SK-N-SH (cell line): ENCODE measurements at regions not wholly inside any gene's neighbourhood (a gene's known extent, or its start where the extent isn't known, plus 50 kb on each side); places are given as distances from the start of the nearest gene placed in this dataset.

Experiments used
- CTCF ChIA-PET: fragments of 300-600, 350-600 bp; formaldehyde crosslinking; extraction: SDS; loops from one replicate; lab custom pipeline; 2021; lab: Yijun Ruan, JAX
- POLR2A ChIA-PET: fragments of 350-600 bp; sonication (Branson Sonifier 250); formaldehyde crosslinking; extraction: SDS; loops from one replicate; lab custom pipeline; 2020; ENCODE audit warnings: antibody characterized with exemption, inconsistent platforms; lab: Yijun Ruan, JAX
- DNase-seq: peaks from one replicate; pipeline ENCODE4 v3.0.0; 2012
- H2AFZ ChIP-seq: fragments of 200-600 bp; sonication (generic); 2 replicates; pipeline ENCODE4 v1.8.1; 2016; ENCODE audit warnings: antibody characterized with exemption, mild to moderate bottlenecking, low read depth
- H3F3A ChIP-seq: fragments of 200-600 bp; sonication (generic); replicated peaks from 2 replicates; pipeline ENCODE3; 2016; ENCODE audit warnings: antibody characterized with exemption, mild to moderate bottlenecking; ENCODE audit not compliant: insufficient read depth
- H3K27ac ChIP-seq, 2 experiments: fragments of 200-500 bp in 1 of 2; fragments of 200-600 bp in 1 of 2; sonication (Bioruptor generic) in 1 of 2; sonication (generic), shearing (Covaris generic) in 1 of 2; 2 replicates each; pipeline versions ENCODE4 v1.5.1 to v1.6.1; 2014 to 2016; ENCODE audit warnings: low read depth in 2 of 2, inconsistent platforms in 1 of 2, low read length in 1 of 2, mild to moderate bottlenecking in 1 of 2, mixed read lengths in 1 of 2
- H3K27me3 ChIP-seq: fragments of 200-600 bp; sonication (generic), shearing (Covaris generic); 2 replicates; pipeline ENCODE4 v1.6.1; 2016; ENCODE audit warnings: mixed run types; ENCODE audit not compliant: insufficient read depth
- H3K36me3 ChIP-seq, 2 experiments: fragments of 200-500 bp in 1 of 2; fragments of 200-600 bp in 1 of 2; sonication (Bioruptor generic) in 1 of 2; sonication (generic) in 1 of 2; replicated peaks in 1 of 2; 2 replicates each; pipeline versions ENCODE3 to v1.5.1; 2014 to 2016; ENCODE audit warnings: low read length in 1 of 2, mild to moderate bottlenecking in 1 of 2; ENCODE audit not compliant: insufficient read depth in 2 of 2, control insufficient read depth in 1 of 2
- H3K4me1 ChIP-seq, 2 experiments: fragments of 200-500 bp in 1 of 2; fragments of 200-600 bp in 1 of 2; sonication (Bioruptor generic) in 1 of 2; sonication (generic), shearing (Covaris generic) in 1 of 2; 2 replicates each; pipeline versions ENCODE4 v1.5.1 to v1.6.1; 2014 to 2016; ENCODE audit warnings: low read depth in 1 of 2, low read length in 1 of 2, mixed run types in 1 of 2; ENCODE audit not compliant: insufficient read depth in 2 of 2, control insufficient read depth in 1 of 2
- H3K4me2 ChIP-seq: fragments of 200-600 bp; sonication (generic), shearing (Covaris generic); 2 replicates; pipeline ENCODE4 v1.6.1; 2017; ENCODE audit warnings: mixed run types
- H3K4me3 ChIP-seq, 2 experiments: fragments of 200-500 bp in 1 of 2; fragments of 200-600 bp in 1 of 2; sonication (Bioruptor generic) in 1 of 2; sonication (generic), shearing (Covaris generic) in 1 of 2; 2 replicates each; pipeline versions ENCODE4 v1.5.1 to v1.8.1; 2014 to 2016; ENCODE audit warnings: low read depth in 2 of 2, inconsistent platforms in 1 of 2, low read length in 1 of 2, mild to moderate bottlenecking in 1 of 2, mixed read lengths in 1 of 2, moderate library complexity in 1 of 2
- H3K79me2 ChIP-seq: fragments of 200-600 bp; sonication (generic); 2 replicates; pipeline ENCODE4 v1.8.1; 2017; ENCODE audit warnings: mild to moderate bottlenecking; ENCODE audit not compliant: insufficient read depth
- H3K9ac ChIP-seq: fragments of 200-600 bp; sonication (generic); 2 replicates; pipeline ENCODE4 v1.6.1; 2017; ENCODE audit warnings: mixed run types
- H3K9me2 ChIP-seq: fragments of 200-600 bp; sonication (generic); 2 replicates; pipeline ENCODE4 v1.6.1; 2017; ENCODE audit warnings: mixed run types
- H3K9me3 ChIP-seq: fragments of 200-600 bp; sonication (generic); 2 replicates; pipeline ENCODE4 v1.6.1; 2017; ENCODE audit warnings: mixed run types, mild to moderate bottlenecking, moderate library complexity
- H4K20me1 ChIP-seq: fragments of 200-600 bp; sonication (generic); 2 replicates; pipeline ENCODE4 v1.6.1; 2017; ENCODE audit warnings: mild to moderate bottlenecking, mixed run types; ENCODE audit not compliant: insufficient read depth
- CHD2 ChIP-seq: fragments of 150-350 bp; IDR thresholded peaks from 2 replicates; pipeline ENCODE4 v1.6.1; 2018; ENCODE audit warnings: low read length; ENCODE audit not compliant: partially characterized antibody
- ELF1 ChIP-seq: IDR thresholded peaks from 2 replicates; pipeline ENCODE4 v1.4.0; 2012
- EP300 ChIP-seq, 2 experiments: IDR thresholded peaks; 2 replicates each; pipeline versions ENCODE4 v1.4.0 to v1.6.1; 2012; ENCODE audit warnings: borderline replicate concordance in 1 of 2, low read depth in 1 of 2, low read length in 1 of 2
- FOSL2 ChIP-seq: IDR thresholded peaks from 2 replicates; pipeline ENCODE4 v1.4.0; 2012; ENCODE audit warnings: low read depth, mild to moderate bottlenecking, moderate library complexity, borderline replicate concordance
- FOXJ3 ChIP-seq: sonication (generic); formaldehyde crosslinking; IDR thresholded peaks from 2 replicates; pipeline ENCODE4 v1.5.1; 2020; ENCODE audit warnings: mild to moderate bottlenecking, missing genetic modification reagents
- FOXM1 ChIP-seq: IDR thresholded peaks from 2 replicates; pipeline ENCODE4 v1.4.0; 2012; ENCODE audit warnings: low read depth, mild to moderate bottlenecking
- GABPA ChIP-seq: IDR thresholded peaks from 2 replicates; pipeline ENCODE4 v1.4.0; 2012; ENCODE audit warnings: low read depth, mild to moderate bottlenecking
- GATA2 ChIP-seq: sonication (generic); formaldehyde crosslinking; IDR thresholded peaks from 2 replicates; pipeline ENCODE4 v1.5.0; 2020; ENCODE audit warnings: mild to moderate bottlenecking, missing genetic modification reagents
- JUND ChIP-seq: IDR thresholded peaks from 2 replicates; pipeline ENCODE4 v1.4.0; 2012
- MEF2A ChIP-seq: IDR thresholded peaks from 2 replicates; pipeline ENCODE4 v1.4.0; 2012; ENCODE audit warnings: low read depth, borderline replicate concordance
- NRF1 ChIP-seq: IDR thresholded peaks from 2 replicates; pipeline ENCODE4 v1.6.1; 2012; ENCODE audit warnings: low read depth, mild to moderate bottlenecking, low read length
- PBX3 ChIP-seq: IDR thresholded peaks from 2 replicates; pipeline ENCODE4; 2012
- RCOR1 ChIP-seq: fragments of 150-350 bp; IDR thresholded peaks from 2 replicates; pipeline ENCODE4 v1.6.1; 2017; ENCODE audit warnings: antibody characterized with exemption, low read length
- RFX5 ChIP-seq: IDR thresholded peaks from 2 replicates; pipeline ENCODE4 v1.6.1; 2012; ENCODE audit warnings: mild to moderate bottlenecking, improper control_type of control experiment, low read length
- TEAD4 ChIP-seq: IDR thresholded peaks from 2 replicates; pipeline ENCODE4 v1.4.0; 2012; ENCODE audit warnings: mild to moderate bottlenecking, borderline replicate concordance; ENCODE audit not compliant: insufficient read depth
- YY1 ChIP-seq: IDR thresholded peaks from 2 replicates; pipeline ENCODE4 v1.4.0; 2012; ENCODE audit warnings: low read depth, mild to moderate bottlenecking
- ZBTB33 ChIP-seq: IDR thresholded peaks from 2 replicates; pipeline ENCODE4 v1.4.0; 2012; ENCODE audit warnings: low read depth, borderline replicate concordance
- WGBS: methylation state at CpG from one replicate; pipeline ENCODE4 v1.1.6; 2017; ENCODE audit warnings: low lambda C conversion rate; 5-methylcytosine and 5-hydroxymethylcytosine counted together
- TF ChIP-seq, protein P1 (sequence below): fragments of 150-350 bp; IDR thresholded peaks from 2 replicates; pipeline ENCODE4 v1.6.1; 2016; ENCODE audit warnings: mild to moderate bottlenecking, low read depth, low read length
- TF ChIP-seq, protein P2 (sequence below): IDR thresholded peaks from 2 replicates; pipeline ENCODE4 v1.4.0; 2012; ENCODE audit warnings: low read depth
- TF ChIP-seq, protein P3 (sequence below): fragments of 150-350 bp; IDR thresholded peaks from 2 replicates; pipeline ENCODE4 v1.6.1; 2017; ENCODE audit warnings: antibody characterized with exemption, low read length, low read depth, borderline replicate concordance

DNA sequence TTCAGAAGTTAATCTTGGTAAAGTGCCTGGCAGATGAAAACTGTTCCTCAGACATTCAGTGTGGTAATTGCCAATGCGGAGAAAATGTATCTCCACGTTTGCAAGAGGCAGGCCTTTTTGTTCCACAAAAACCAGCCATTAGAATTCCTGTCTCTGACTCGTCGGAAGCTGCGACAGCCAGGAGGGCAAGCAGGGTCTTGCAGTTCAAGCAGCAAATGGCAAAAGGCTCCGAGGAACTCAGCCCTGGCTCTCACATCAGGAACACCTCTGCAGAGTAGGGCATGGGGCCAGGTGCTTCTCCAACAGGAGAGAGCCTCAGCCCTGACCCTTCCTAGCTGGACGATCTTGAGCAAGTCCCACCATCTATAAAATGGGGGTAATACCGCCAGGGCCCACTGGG is 69.0 kb upstream of the CPLX2 start:
- Histone ChIP-seq H3F3A (peaks cover 2% of the 10 kb centered on the region), H3K4me1 (peaks cover 0 to 24% of the 10 kb centered on the region in 2 experiments; a peak in 2 of 4 replicates), H3K9me3 (no peaks in the 10 kb centered on the region), H4K20me1 (0 out of 2 replicates have a peak, but pooled peaks cover 4% of the 10 kb centered on the region), H3K27ac (no peak overlapping the region), H3K9ac (no peak overlapping the region), H3K36me3 (no peaks in the 10 kb centered on the region), H3K4me2 (no peak overlapping the region), H3K27me3 (no peaks in the 10 kb centered on the region; the same call in 1 of the 2 replicates), H2AFZ (no peak overlapping the region), H3K79me2 (no peaks in the 10 kb centered on the region), H3K4me3 (no peak overlapping the region), H3K9me2 (no peaks in the 10 kb centered on the region)
- CTCF ChIA-PET: interaction anchor here (1.1 to 1.5 kb wide), 3 partner anchors 19 to 73 kb away, joined by 3 to 4 read pairs (median 3); no protein-coding TSS in a partner anchor
- TF ChIP-seq FOSL2 (no peak), NRF1 (no peak), GATA2 (no peak), TEAD4 (no peak), FOXM1 (no peak), JUND (no peak), RFX5 (no peak), PBX3 (no peak), CHD2 (no peak), FOXJ3 (CRISPR knock-in tag) (no peak), YY1 (no peak), ZBTB33 (no peak), ELF1 (no peak)
- TF ChIP-seq, protein P1, sequence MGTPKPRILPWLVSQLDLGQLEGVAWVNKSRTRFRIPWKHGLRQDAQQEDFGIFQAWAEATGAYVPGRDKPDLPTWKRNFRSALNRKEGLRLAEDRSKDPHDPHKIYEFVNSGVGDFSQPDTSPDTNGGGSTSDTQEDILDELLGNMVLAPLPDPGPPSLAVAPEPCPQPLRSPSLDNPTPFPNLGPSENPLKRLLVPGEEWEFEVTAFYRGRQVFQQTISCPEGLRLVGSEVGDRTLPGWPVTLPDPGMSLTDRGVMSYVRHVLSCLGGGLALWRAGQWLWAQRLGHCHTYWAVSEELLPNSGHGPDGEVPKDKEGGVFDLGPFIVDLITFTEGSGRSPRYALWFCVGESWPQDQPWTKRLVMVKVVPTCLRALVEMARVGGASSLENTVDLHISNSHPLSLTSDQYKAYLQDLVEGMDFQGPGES: no peak
- TF ChIP-seq, protein P2, sequence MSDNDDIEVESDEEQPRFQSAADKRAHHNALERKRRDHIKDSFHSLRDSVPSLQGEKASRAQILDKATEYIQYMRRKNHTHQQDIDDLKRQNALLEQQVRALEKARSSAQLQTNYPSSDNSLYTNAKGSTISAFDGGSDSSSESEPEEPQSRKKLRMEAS: no peak
- 76% methylated on average over 7 of the region's 8 CpGs for WGBS
- no peak for DNase-seq
- POLR2A ChIA-PET: no interaction called here

- no peak for DNase-seq
- H3K9me2 ChIP-seq: no peaks in the 10 kb centered on the region
- H3K4me2 ChIP-seq: no peak overlapping the region
- ChIA-PET POLR2A (no interaction called here), CTCF (interaction anchor here (1.3 kb wide), 1 partner anchor 65 kb away, joined by 4 read pairs; no protein-coding TSS in a partner anchor)
- no peak overlapping the region for H3K27ac ChIP-seq
- peaks cover 0 to 20% of the 10 kb centered on the region in 2 experiments; a peak in 2 of 4 replicates for H3K4me1 ChIP-seq
- no peaks in the 10 kb centered on the region for H3K9me3 ChIP-seq
- no peaks in the 10 kb centered on the region for H4K20me1 ChIP-seq
- no peaks in the 10 kb centered on the region for H3K79me2 ChIP-seq
- WGBS: 72% methylated on average over 5 of the region's 5 CpGs
- H3K36me3 ChIP-seq: no peaks in the 10 kb centered on the region
- H3K27me3 ChIP-seq: no peaks in the 10 kb centered on the region; the same call in 1 of the 2 replicates
- no peak for TF ChIP-seq FOSL2
- no peak for TF ChIP-seq ELF1
- TF ChIP-seq RCOR1: no peak
- TF ChIP-seq MEF2A: no peak
- no peak for TF ChIP-seq EP300 (IDR thresholded peaks at IDR 0.05; ENCODE audit: borderline replicate concordance in 1 of 2, low read depth in 1 of 2, low read length in 1 of 2)
- TF ChIP-seq, protein P3, sequence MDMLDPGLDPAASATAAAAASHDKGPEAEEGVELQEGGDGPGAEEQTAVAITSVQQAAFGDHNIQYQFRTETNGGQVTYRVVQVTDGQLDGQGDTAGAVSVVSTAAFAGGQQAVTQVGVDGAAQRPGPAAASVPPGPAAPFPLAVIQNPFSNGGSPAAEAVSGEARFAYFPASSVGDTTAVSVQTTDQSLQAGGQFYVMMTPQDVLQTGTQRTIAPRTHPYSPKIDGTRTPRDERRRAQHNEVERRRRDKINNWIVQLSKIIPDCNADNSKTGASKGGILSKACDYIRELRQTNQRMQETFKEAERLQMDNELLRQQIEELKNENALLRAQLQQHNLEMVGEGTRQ: no peak
- no peak for TF ChIP-seq GATA2
- no peak for TF ChIP-seq GABPA
- no peak for TF ChIP-seq CHD2
- H3F3A ChIP-seq: peaks cover 2% of the 10 kb centered on the region
- no peak overlapping the region for H2AFZ ChIP-seq
- H3K9ac ChIP-seq: no peak overlapping the region
- no peak overlapping the region for H3K4me3 ChIP-seq
Observed at GRCh38 chr5:175803254-175803653, 68.1 kb upstream of the CPLX2 start.
